ENCODE measurements at regions not wholly inside any gene's neighbourhood (a gene's known extent, or its start where the extent isn't known, plus 50 kb on each side); places are given as distances from the start of the nearest gene placed in this dataset.

DNA sequence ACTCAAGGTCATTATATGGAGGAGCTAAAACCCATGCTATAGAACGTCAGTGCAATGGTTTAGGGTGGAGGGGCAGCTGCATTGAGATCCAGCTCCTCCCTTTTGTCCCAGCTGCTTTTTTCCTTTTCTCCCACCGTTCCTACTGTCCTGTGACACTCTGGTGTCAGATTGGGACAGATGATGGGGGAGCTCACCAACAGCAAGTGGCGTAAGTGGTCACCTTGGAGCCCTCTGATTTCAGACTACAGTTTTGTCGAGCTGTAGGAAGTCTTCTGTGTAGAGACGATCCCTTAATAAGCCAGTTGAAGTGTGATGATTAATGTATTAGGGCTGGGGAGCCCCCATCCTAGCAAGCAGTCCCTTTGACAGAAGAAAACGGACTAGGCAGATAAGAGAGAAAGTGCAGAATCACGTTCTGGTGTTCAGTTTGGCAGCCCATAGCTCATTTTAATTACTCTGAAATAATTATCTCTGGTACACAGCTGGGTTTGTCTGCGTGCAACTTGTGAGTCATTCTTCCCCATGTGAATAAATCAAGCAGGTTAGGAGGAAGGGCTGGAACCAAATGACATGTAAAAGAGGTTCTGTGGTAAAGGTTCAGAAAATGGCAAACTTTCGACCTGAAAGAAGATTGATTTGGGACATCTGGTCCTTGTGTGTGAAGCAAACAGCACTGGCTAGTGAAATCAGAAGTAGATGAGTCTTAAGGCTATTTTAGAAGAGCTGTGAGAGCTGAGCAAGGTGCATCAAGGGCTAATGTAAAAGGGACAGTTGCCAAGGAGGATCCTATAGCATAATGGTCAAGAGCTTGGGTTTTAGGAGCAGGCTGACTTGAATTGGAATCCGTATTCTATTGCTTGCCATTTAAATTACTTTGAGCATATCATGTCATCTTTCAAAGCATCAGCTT lies 241.4 kb downstream of the EDEM1 start (continued):
- TF ChIP-seq, protein P1, sequence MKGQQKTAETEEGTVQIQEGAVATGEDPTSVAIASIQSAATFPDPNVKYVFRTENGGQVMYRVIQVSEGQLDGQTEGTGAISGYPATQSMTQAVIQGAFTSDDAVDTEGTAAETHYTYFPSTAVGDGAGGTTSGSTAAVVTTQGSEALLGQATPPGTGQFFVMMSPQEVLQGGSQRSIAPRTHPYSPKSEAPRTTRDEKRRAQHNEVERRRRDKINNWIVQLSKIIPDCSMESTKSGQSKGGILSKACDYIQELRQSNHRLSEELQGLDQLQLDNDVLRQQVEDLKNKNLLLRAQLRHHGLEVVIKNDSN (CRISPR knock-in tag; IDR thresholded peaks at IDR 0.05), result no peak
- TF ChIP-seq HDAC6 (IDR thresholded peaks at IDR 0.05; ENCODE audit: low read depth, low read length) (no peak), BCOR (IDR thresholded peaks at IDR 0.05) (peak; percentile 89; the same call in 1 of the 2 replicates), JUND (IDR thresholded peaks at IDR 0.05; ENCODE audit: borderline replicate concordance, low read depth, low read length) (peak; percentile 100), JUND (tag; IDR thresholded peaks at IDR 0.05; ENCODE audit: borderline replicate concordance, low read depth, low read length) (peak; percentile 100), SRF (CRISPR knock-in tag; IDR thresholded peaks at IDR 0.05) (peak in 1 of 2 experiments; percentile 50; a peak in 2 of 4 replicates), RFX5 (IDR thresholded peaks at IDR 0.05; ENCODE audit: low read depth, low read length) (peak; percentile 55; the same call in 1 of the 2 replicates)
- TF ChIP-seq, protein P2, sequence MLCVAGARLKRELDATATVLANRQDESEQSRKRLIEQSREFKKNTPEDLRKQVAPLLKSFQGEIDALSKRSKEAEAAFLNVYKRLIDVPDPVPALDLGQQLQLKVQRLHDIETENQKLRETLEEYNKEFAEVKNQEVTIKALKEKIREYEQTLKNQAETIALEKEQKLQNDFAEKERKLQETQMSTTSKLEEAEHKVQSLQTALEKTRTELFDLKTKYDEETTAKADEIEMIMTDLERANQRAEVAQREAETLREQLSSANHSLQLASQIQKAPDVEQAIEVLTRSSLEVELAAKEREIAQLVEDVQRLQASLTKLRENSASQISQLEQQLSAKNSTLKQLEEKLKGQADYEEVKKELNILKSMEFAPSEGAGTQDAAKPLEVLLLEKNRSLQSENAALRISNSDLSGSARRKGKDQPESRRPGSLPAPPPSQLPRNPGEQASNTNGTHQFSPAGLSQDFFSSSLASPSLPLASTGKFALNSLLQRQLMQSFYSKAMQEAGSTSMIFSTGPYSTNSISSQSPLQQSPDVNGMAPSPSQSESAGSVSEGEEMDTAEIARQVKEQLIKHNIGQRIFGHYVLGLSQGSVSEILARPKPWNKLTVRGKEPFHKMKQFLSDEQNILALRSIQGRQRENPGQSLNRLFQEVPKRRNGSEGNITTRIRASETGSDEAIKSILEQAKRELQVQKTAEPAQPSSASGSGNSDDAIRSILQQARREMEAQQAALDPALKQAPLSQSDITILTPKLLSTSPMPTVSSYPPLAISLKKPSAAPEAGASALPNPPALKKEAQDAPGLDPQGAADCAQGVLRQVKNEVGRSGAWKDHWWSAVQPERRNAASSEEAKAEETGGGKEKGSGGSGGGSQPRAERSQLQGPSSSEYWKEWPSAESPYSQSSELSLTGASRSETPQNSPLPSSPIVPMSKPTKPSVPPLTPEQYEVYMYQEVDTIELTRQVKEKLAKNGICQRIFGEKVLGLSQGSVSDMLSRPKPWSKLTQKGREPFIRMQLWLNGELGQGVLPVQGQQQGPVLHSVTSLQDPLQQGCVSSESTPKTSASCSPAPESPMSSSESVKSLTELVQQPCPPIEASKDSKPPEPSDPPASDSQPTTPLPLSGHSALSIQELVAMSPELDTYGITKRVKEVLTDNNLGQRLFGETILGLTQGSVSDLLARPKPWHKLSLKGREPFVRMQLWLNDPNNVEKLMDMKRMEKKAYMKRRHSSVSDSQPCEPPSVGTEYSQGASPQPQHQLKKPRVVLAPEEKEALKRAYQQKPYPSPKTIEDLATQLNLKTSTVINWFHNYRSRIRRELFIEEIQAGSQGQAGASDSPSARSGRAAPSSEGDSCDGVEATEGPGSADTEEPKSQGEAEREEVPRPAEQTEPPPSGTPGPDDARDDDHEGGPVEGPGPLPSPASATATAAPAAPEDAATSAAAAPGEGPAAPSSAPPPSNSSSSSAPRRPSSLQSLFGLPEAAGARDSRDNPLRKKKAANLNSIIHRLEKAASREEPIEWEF (CRISPR knock-in tag; IDR thresholded peaks at IDR 0.05), result peak; percentile 73; the same call in 1 of the 2 replicates
- TF ChIP-seq, protein P3, sequence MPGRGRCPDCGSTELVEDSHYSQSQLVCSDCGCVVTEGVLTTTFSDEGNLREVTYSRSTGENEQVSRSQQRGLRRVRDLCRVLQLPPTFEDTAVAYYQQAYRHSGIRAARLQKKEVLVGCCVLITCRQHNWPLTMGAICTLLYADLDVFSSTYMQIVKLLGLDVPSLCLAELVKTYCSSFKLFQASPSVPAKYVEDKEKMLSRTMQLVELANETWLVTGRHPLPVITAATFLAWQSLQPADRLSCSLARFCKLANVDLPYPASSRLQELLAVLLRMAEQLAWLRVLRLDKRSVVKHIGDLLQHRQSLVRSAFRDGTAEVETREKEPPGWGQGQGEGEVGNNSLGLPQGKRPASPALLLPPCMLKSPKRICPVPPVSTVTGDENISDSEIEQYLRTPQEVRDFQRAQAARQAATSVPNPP (IDR thresholded peaks at IDR 0.05; ENCODE audit: borderline replicate concordance, insufficient read depth, insufficient read length), result no peak
- TF ChIP-seq, protein P4, sequence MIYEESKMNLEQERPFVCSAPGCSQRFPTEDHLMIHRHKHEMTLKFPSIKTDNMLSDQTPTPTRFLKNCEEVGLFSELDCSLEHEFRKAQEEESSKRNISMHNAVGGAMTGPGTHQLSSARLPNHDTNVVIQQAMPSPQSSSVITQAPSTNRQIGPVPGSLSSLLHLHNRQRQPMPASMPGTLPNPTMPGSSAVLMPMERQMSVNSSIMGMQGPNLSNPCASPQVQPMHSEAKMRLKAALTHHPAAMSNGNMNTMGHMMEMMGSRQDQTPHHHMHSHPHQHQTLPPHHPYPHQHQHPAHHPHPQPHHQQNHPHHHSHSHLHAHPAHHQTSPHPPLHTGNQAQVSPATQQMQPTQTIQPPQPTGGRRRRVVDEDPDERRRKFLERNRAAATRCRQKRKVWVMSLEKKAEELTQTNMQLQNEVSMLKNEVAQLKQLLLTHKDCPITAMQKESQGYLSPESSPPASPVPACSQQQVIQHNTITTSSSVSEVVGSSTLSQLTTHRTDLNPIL (CRISPR knock-in tag; IDR thresholded peaks at IDR 0.05), result peak; percentile 82
- TF ChIP-seq, protein P5, sequence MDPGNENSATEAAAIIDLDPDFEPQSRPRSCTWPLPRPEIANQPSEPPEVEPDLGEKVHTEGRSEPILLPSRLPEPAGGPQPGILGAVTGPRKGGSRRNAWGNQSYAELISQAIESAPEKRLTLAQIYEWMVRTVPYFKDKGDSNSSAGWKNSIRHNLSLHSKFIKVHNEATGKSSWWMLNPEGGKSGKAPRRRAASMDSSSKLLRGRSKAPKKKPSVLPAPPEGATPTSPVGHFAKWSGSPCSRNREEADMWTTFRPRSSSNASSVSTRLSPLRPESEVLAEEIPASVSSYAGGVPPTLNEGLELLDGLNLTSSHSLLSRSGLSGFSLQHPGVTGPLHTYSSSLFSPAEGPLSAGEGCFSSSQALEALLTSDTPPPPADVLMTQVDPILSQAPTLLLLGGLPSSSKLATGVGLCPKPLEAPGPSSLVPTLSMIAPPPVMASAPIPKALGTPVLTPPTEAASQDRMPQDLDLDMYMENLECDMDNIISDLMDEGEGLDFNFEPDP (CRISPR knock-in tag; IDR thresholded peaks at IDR 0.05), result peak; percentile 88
- TF ChIP-seq, protein P6, sequence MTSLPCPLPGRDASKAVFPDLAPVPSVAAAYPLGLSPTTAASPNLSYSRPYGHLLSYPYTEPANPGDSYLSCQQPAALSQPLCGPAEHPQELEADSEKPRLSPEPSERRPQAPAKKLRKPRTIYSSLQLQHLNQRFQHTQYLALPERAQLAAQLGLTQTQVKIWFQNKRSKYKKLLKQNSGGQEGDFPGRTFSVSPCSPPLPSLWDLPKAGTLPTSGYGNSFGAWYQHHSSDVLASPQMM (CRISPR knock-in tag; IDR thresholded peaks at IDR 0.05), result no peak
- TF ChIP-seq, protein P7, sequence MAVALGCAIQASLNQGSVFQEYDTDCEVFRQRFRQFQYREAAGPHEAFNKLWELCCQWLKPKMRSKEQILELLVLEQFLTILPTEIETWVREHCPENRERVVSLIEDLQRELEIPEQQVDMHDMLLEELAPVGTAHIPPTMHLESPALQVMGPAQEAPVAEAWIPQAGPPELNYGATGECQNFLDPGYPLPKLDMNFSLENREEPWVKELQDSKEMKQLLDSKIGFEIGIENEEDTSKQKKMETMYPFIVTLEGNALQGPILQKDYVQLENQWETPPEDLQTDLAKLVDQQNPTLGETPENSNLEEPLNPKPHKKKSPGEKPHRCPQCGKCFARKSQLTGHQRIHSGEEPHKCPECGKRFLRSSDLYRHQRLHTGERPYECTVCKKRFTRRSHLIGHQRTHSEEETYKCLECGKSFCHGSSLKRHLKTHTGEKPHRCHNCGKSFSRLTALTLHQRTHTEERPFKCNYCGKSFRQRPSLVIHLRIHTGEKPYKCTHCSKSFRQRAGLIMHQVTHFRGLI (CRISPR knock-in tag; IDR thresholded peaks at IDR 0.05), result peak; percentile 73
